LNCAP (cell line): ENCODE measurements at regions not wholly inside any gene's neighbourhood (a gene's known extent, or its start where the extent isn't known, plus 50 kb on each side); places are given as distances from the start of the nearest gene placed in this dataset.

Experiments
- CTCF ChIP-seq: fragments of 450-650 bp; IDR thresholded peaks from 2 replicates; pipeline ENCODE4 v1.5.1; 2017; ENCODE audit warnings: mild to moderate bottlenecking

- no peak for TF ChIP-seq CTCF
Observed at GRCh38 chr2:222760301-222760897, 88.9 kb downstream of the MOGAT1 start.

GRCh38 chr2:222761888-222762287 lies 90.4 kb downstream of the MOGAT1 start:
- no peak for TF ChIP-seq CTCF

DNA sequence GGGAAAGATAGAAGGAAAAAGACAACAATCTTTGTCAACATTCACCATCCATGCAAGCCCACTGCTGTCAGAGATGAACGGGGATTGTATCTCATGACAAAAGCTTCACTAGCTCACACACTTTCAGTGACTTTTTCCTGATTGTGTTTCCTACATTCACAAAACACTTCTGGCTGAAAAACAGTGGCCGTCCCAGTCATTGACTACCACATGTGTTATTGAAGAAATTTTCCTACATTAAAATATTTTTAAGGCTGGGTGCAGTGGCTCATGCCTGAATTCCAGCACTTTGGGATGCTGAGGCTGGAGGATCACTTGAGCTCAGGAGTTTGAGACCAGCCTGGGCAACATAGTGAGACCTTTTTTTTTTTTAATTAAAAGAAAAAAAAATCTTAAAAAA lies 90.9 kb downstream of the MOGAT1 start:
- no peak for TF ChIP-seq CTCF

- no peak for TF ChIP-seq CTCF
Observed at GRCh38 chr2:222769446-222769845, 91.4 kb upstream of the ACSL3 start.

GRCh38 chr2:222769941-222770340 lies 90.9 kb upstream of the ACSL3 start:
- no peak for TF ChIP-seq CTCF

DNA sequence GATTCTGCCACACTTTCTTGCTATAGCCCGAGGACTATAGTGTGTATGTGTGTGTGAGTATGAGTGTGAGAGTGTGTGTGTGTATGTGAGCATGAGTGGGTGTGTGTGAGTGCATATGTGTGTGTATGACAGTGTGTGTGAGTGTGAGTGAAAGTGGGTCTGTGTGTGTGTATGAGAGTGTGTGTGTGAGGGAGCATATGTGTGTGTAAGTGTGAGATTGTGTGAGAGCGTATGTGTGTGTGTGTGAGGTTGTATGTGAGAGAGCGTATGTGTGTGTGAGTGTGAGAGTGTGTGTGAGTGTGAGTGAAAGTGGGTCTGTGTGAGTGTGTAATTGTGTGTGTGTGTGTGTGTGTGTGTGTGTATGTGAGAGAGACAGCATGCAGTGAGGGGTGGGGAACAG lies 89.0 kb upstream of the ACSL3 start:
- TF ChIP-seq CTCF: no peak

DNA sequence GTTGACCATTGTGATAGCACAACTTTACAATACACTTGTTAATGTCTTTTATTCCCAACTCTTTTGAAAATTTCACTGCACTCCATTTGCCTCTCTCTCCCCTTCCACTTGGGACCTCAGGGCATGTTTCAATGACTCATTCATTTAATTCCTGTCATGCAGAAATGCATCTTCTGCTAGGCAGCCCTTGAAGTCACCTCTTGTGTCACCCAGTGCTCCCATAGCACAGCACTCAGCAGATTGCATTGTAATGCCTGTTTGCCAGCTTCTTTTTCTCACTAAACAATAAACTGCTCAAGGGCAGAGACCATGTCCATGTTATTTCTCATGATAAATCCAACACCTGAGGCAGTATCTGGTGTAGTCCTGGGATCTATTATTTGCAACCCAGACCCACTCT lies 85.9 kb upstream of the ACSL3 start:
- TF ChIP-seq CTCF: no peak

- no peak for TF ChIP-seq CTCF
Observed at GRCh38 chr2:222776792-222777191, 84.0 kb upstream of the ACSL3 start.
